ENCODE measurements at regions not wholly inside any gene's neighbourhood (a gene's known extent, or its start where the extent isn't known, plus 50 kb on each side); places are given as distances from the start of the nearest gene placed in this dataset.
A peak's percentile ranks its signal among the peaks of the same experiment; 100 is the strongest.

DNA sequence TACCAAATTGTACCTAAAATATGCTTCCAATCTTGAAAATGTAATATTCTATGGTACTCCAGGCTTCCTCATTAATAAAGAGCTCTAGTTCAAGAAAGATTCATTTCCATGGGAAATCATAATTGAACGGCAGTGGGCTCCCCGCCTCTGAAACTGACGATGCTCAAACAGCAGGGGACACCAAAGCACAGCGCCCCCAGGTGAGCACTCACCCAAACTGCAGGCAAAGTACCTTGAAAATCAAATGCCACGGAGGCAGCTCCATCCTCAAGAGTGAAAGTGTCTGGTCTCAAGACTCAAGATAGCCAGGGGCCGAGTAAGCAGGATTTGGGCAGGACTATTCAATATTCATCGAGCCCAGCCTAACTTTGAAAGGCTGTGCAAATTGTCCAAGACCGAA is 217.4 kb upstream of the TNRC6C start:
- DNase-seq (ENCODE audit: low read depth, low spot score) = no peak
- ChIA-PET POLR2A (no interaction called here), CTCF (interaction anchor here (1.1 kb wide), 1 partner anchor 8 kb away, joined by 4 read pairs; no protein-coding TSS in a partner anchor)
- TF ChIP-seq, protein P1, sequence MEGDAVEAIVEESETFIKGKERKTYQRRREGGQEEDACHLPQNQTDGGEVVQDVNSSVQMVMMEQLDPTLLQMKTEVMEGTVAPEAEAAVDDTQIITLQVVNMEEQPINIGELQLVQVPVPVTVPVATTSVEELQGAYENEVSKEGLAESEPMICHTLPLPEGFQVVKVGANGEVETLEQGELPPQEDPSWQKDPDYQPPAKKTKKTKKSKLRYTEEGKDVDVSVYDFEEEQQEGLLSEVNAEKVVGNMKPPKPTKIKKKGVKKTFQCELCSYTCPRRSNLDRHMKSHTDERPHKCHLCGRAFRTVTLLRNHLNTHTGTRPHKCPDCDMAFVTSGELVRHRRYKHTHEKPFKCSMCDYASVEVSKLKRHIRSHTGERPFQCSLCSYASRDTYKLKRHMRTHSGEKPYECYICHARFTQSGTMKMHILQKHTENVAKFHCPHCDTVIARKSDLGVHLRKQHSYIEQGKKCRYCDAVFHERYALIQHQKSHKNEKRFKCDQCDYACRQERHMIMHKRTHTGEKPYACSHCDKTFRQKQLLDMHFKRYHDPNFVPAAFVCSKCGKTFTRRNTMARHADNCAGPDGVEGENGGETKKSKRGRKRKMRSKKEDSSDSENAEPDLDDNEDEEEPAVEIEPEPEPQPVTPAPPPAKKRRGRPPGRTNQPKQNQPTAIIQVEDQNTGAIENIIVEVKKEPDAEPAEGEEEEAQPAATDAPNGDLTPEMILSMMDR (IDR thresholded peaks at IDR 0.05; ENCODE audit: insufficient read depth, low read length, missing control alignments) = peak; percentile 12
- H3K4me3 ChIP-seq (ENCODE audit: low read depth, low read length) = no peak overlapping the region

DNA sequence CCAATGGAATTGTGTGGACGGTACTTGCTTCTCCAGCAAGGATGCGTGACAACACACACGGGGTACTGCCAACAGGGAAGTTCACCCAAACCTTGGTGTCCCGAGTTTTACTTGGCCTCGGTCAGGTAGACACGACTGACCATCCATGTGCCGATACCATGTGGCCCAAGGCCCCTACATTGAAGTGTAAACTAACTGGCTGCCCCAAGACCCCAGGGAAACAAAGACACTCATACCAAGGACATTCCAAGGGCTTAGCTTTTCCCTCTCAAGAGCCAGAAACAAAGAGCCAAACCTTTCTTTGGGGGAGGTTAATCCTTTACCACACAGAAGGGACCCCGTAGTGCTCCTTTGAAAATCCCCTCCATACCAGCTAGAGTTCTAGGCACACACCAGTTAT is 215.9 kb upstream of the TNRC6C start:
- ChIA-PET POLR2A (no interaction called here), CTCF (no interaction called here)
- TF ChIP-seq, protein P1 (IDR thresholded peaks at IDR 0.05; ENCODE audit: insufficient read depth, low read length, missing control alignments) = no peak
- DNase-seq (ENCODE audit: low read depth, low spot score) = no peak
- no peak overlapping the region for H3K4me3 ChIP-seq (ENCODE audit: low read depth, low read length)

DNA sequence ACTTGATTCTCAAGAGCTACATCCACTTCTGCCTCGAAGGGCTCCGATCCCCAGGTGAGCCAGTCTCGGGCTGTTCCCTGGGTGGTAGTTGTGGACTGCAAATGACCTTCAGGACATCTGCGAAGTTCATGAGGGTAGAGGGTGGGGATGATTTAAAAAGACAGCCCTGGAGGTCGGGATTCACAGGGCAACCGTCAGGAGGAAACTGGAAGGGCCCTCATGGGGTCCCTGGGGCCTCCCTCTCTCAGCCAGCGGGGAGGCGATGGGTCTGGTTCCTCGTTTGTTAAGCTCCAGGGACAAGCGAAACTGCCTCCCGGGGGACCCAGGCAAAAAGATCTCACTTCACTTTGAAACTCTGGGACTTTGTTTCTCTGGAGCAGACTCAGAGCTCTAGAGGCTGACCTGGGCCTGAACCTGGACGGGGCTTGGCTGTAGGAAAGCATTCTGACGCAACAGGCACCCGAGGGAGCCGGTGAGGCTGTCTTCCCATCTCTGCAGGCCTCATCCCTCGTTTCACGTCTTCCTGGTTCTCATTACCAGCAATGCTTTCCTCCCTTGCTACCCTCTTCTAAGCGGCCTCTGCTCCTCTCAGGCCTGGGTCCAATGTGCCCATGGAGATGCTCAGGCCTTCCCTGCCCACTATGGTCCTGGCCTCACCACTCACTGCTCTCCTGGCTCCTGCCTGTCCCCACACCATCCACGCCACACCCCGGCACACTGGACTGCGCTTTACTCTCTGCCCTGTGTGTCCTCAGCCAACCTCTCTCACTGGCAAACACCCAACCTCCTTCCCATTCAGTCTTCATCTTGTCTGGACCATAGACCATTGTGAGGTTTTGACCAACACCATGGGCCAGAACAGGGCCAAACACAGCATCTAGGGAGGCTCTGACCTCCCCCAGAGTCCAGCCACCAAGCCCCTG is 214.2 kb upstream of the TNRC6C start:
- DNase-seq (ENCODE audit: low read depth, low spot score) = no peak
- H3K4me3 ChIP-seq (ENCODE audit: low read depth, low read length) = no peak overlapping the region
- ChIA-PET CTCF (no interaction called here), POLR2A (no interaction called here)
- TF ChIP-seq, protein P1 (IDR thresholded peaks at IDR 0.05; ENCODE audit: insufficient read depth, low read length, missing control alignments) = no peak

DNA sequence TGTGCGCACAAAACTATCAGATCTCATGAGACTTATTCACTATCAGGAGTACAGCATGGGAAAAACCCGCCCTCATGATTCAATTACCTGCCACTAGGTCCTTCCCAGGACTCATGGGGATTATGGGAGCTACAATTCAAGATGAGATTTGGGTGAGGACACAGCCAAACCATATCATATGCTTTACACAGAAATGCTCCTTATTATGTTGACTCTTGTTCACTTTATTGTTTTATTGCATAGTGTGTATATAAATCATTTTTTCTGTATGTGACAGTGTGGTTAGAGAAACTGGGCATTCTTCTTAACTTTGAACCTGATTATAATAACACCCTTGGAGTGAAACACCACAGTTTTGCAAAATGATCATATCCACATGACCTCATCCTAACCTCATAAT is 212.8 kb upstream of the TNRC6C start:
- CTCF ChIA-PET = no interaction called here

DNA sequence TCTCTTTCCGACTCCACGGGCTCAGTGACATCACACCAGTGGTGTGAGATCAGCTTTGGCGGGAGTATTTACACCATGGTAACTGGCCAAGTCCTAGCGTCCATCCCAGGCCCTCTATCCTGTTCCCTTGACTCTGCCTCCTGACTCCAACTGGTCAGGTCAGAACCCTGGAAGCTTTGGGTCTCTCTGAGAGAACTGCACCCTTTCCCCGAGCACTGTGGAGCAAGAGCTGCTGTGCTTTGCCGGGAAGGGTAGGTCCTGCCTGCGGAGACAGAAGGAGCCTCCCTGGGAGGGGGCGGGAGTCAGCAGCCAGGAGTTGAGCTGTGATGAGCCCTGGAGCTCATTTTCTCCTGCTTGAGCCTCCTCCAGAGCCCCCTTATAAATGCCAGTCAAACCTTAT is 212.1 kb upstream of the TNRC6C start:
- POLR2A ChIA-PET = no interaction called here
- TF ChIP-seq, protein P1 (IDR thresholded peaks at IDR 0.05; ENCODE audit: insufficient read depth, low read length, missing control alignments) = no peak
- CTCF ChIA-PET = no interaction called here
- no peak overlapping the region for H3K4me3 ChIP-seq (ENCODE audit: low read depth, low read length)
- no peak for DNase-seq (ENCODE audit: low read depth, low spot score)

More for the DNA sequence above, 212.8 kb upstream of the TNRC6C start:
- TF ChIP-seq, protein P1 (IDR thresholded peaks at IDR 0.05; ENCODE audit: insufficient read depth, low read length, missing control alignments) = no peak
- H3K4me3 ChIP-seq (ENCODE audit: low read depth, low read length) = no peak overlapping the region
- no peak for DNase-seq (ENCODE audit: low read depth, low spot score)
- POLR2A ChIA-PET = no interaction called here

DNA sequence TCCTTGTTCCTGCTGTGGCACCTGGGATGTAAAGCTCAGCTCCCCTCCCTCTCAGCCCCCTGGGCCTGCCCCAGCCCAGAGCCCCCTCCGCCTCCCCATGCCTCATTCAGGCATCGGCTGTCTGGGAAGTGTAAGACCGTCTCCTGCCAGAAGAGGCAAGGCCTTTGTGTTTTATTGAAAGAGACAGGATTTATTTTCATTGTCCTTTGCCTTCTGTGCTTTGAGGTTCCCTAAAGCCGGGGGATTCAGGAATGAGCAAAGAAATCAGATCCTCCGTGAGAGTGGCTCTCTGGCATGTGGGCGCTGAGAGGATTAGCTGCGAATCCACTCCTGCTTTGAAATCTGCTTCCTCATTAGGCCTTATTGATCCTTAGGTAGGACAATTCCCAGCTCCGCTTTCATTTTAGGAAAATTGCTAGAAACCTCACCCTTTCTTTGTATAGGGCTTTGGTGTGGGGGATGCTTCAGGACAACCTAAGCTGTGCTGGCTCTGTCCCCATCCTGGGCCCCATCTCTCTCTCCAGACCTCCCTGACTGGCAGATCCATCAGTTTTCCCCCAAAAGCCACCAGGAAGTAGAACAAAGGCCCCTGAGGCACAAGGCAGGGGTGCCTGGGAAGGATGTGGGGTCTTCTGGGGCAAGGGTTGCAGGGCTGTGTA is 211.5 kb upstream of the TNRC6C start:
- ChIA-PET POLR2A (no interaction called here), CTCF (no interaction called here)
- DNase-seq (ENCODE audit: low read depth, low spot score) = no peak
- no peak overlapping the region for H3K4me3 ChIP-seq (ENCODE audit: low read depth, low read length)
- TF ChIP-seq, protein P1 (IDR thresholded peaks at IDR 0.05; ENCODE audit: insufficient read depth, low read length, missing control alignments) = no peak

Data from AG04449 (cell line).